Natural killer cell (primary cell): ENCODE measurements at regions not wholly inside any gene's neighbourhood (a gene's known extent, or its start where the extent isn't known, plus 50 kb on each side); places are given as distances from the start of the nearest gene placed in this dataset.

Experiments
- ATAC-seq, 3 donors: fragments of 150-1000 bp in 2 of 3; fragments of 200-7000 bp in 1 of 3; cut with Tn5 transposase; 1 replicate in 1 of 3; 2 replicates in 2 of 3; pipeline ENCODE4 v1.10.0; 2021; ENCODE audit warnings: mild to moderate bottlenecking in 2 of 3, moderate library complexity in 2 of 3
- DNase-seq, 2 donors: peaks; one replicate each; pipeline versions ENCODE4 v3.0.0 to v3.0.0-alpha.2; 2013 to 2021; ENCODE audit warnings: mixed read lengths in 1 of 2
- H3K27ac ChIP-seq: one replicate; pipeline ENCODE4 v1.5.1; 2013; ENCODE audit warnings: mild to moderate bottlenecking, low read length
- H3K27me3 ChIP-seq: one replicate; pipeline ENCODE4 v1.6.1; 2013; ENCODE audit warnings: low read length; ENCODE audit not compliant: control insufficient read depth, insufficient read depth
- H3K36me3 ChIP-seq: one replicate; pipeline ENCODE4 v1.6.1; 2013; ENCODE audit warnings: low read length; ENCODE audit not compliant: control insufficient read depth, insufficient read depth
- H3K4me1 ChIP-seq: one replicate; pipeline ENCODE4 v1.6.1; 2013; ENCODE audit warnings: low read length; ENCODE audit not compliant: control insufficient read depth, insufficient read depth
- H3K4me3 ChIP-seq: one replicate; pipeline ENCODE4 v1.5.1; 2013; ENCODE audit warnings: low read length
- H3K9me3 ChIP-seq: one replicate; pipeline ENCODE4 v1.6.1; 2013; ENCODE audit warnings: low read length; ENCODE audit not compliant: control insufficient read depth, insufficient read depth
- H3K27ac Mint-ChIP-seq, 2 donors: one replicate each; pipeline ENCODE4 v1.8.0; 2022; ENCODE audit warnings: mild to moderate bottlenecking in 2 of 2, mixed read lengths in 2 of 2, moderate library complexity in 1 of 2
- H3K27me3 Mint-ChIP-seq, 2 donors: one replicate each; pipeline ENCODE4 v1.8.0; 2022; ENCODE audit warnings: low read depth in 2 of 2, mixed read lengths in 2 of 2
- H3K36me3 Mint-ChIP-seq: one replicate; pipeline ENCODE4 v1.8.0; 2022; ENCODE audit warnings: mixed read lengths
- H3K4me1 Mint-ChIP-seq, 2 donors: one replicate each; pipeline ENCODE4 v1.8.0; 2022; ENCODE audit warnings: mixed read lengths in 2 of 2
- H3K4me3 Mint-ChIP-seq: one replicate; pipeline ENCODE4 v1.8.0; 2022; ENCODE audit warnings: mild to moderate bottlenecking, moderate library complexity, mixed read lengths
- H3K9me3 Mint-ChIP-seq, 2 donors: one replicate each; pipeline ENCODE4 v1.8.0; 2022; ENCODE audit warnings: mixed read lengths in 2 of 2
- WGBS: methylation state at CpG from one replicate; pipeline ENCODE4 v1.1.7; 2013; ENCODE audit warnings: missing lambda C conversion rate; ENCODE audit not compliant: insufficient coverage; 5-methylcytosine and 5-hydroxymethylcytosine counted together
- intact Hi-C: fragments of 100-400 bp; cut with micrococcal nuclease; formaldehyde crosslinking; loops from one replicate; pipeline ENCODE4 v1.14.2; 2022
- TF ChIP-seq, protein P1 (sequence below): fragments of 200-600 bp; IDR thresholded peaks from one replicate; pipeline ENCODE4 v1.8.0; 2022; ENCODE audit warnings: antibody characterized with exemption

DNA sequence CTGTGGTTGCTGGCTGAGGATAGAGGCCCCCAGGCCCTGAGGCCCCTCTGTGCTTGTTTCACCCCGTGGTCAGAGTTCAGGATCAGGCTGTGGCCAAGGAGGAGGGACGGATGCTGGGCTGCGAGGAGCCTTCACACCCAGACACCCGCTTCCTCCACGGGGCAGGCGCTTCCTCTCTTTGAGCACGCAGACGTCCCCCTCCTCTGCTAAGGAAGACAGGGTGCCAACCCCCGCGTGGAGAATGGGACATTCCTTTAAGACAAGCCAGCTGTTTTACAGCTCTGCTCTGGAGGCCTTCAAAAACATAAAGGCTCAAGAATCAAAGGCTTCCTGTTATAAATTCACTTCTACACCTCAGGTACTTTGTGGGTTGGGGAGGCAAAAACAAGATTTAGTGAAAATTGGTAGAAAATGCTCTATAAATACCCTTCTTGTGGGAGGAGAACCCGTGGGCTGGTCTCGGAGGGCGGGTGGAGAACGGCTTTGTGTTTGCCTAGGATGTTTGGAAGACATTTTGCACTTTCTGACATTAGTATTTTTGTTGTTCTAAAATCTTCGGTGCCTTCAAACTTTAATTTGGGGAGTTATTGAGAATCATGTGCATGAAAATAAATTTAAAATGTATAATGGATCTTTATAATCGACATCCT is 60.8 kb upstream of the FOXF1 start:
- Mint-ChIP-seq H3K9me3 (no peaks in the 10 kb centered on the region), H3K4me1 (peaks cover 9 to 13% of the 10 kb centered on the region in 2 donors), H3K36me3 (no peaks in the 10 kb centered on the region), H3K4me3 (no peak overlapping the region), H3K27me3 (peaks cover 12 to 23% of the 10 kb centered on the region in 2 donors), H3K27ac (no peak overlapping the region)
- ATAC-seq = peak in 1 of 3 donors; percentile 61
- Histone ChIP-seq H3K4me3 (no peak overlapping the region), H3K4me1 (peaks cover 14% of the 10 kb centered on the region), H3K27me3 (no peaks in the 10 kb centered on the region), H3K36me3 (no peaks in the 10 kb centered on the region), H3K27ac (no peak overlapping the region), H3K9me3 (no peaks in the 10 kb centered on the region)
- intact Hi-C loops = no loop called here
- TF ChIP-seq, protein P1, sequence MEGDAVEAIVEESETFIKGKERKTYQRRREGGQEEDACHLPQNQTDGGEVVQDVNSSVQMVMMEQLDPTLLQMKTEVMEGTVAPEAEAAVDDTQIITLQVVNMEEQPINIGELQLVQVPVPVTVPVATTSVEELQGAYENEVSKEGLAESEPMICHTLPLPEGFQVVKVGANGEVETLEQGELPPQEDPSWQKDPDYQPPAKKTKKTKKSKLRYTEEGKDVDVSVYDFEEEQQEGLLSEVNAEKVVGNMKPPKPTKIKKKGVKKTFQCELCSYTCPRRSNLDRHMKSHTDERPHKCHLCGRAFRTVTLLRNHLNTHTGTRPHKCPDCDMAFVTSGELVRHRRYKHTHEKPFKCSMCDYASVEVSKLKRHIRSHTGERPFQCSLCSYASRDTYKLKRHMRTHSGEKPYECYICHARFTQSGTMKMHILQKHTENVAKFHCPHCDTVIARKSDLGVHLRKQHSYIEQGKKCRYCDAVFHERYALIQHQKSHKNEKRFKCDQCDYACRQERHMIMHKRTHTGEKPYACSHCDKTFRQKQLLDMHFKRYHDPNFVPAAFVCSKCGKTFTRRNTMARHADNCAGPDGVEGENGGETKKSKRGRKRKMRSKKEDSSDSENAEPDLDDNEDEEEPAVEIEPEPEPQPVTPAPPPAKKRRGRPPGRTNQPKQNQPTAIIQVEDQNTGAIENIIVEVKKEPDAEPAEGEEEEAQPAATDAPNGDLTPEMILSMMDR = no peak
- DNase-seq = peak in 1 of 2 donors; percentile 30
- WGBS = 13% methylated on average over 16 of the region's 16 CpGs

DNA sequence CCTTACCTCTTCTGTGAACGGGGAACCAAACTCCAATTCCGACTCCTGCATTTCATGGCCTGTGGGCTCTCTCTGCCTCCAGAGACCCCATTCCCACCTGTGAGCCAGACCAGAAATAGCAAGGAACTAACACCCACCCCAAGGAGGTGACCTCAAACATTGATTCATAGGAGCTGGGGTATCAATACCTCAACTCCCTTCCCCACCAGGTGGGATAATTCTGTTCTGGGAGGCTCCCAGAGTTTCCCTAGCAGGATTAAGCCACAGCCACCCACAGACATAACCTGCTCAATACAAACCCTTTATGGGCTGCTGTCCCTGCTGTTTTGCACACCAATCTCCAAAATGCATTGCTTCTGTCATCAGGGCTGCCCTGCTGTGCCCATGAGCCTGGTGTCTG is 59.6 kb upstream of the FOXF1 start:
- H3K27ac Mint-ChIP-seq = no peak overlapping the region
- TF ChIP-seq, protein P1 = no peak
- H3K9me3 Mint-ChIP-seq = no peaks in the 10 kb centered on the region
- no peaks in the 10 kb centered on the region for H3K9me3 ChIP-seq
- no peak overlapping the region for H3K4me3 ChIP-seq
- DNase-seq = no peak
- H3K27me3 ChIP-seq = no peaks in the 10 kb centered on the region
- peaks cover 14% of the 10 kb centered on the region for H3K4me1 ChIP-seq
- H3K4me3 Mint-ChIP-seq = no peak overlapping the region
- ATAC-seq = no peak
- peaks cover 12 to 18% of the 10 kb centered on the region in 2 donors for H3K27me3 Mint-ChIP-seq
- H3K27ac ChIP-seq = no peak overlapping the region
- intact Hi-C loops = no loop called here
- H3K36me3 ChIP-seq = no peaks in the 10 kb centered on the region
- peaks cover 9 to 13% of the 10 kb centered on the region in 2 donors for H3K4me1 Mint-ChIP-seq
- WGBS = 94% methylated on average over 2 of the region's 2 CpGs
- no peaks in the 10 kb centered on the region for H3K36me3 Mint-ChIP-seq

DNA sequence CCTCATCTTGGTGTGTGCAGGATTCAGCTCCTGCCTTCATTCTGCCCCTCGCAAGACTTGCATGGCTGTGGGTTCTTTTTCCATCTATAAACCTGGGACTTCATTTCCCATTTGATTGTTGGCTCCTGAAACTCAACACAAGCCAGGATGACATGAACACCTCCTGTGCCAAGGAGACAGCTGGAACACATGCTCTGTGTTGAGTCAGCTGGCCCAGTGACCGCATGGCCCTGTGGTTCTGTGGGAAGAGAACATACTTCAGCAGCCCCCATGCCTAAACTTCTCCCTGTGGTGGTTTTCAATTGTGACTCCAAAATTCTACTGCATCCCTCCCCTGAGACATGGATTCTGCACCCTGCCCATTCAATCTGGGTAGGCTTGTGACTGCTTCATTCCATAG is 57.9 kb upstream of the FOXF1 start:
- H3K36me3 ChIP-seq = no peaks in the 10 kb centered on the region
- peaks cover 9 to 13% of the 10 kb centered on the region in 2 donors for H3K4me1 Mint-ChIP-seq
- H3K27me3 ChIP-seq = peaks cover 2% of the 10 kb centered on the region
- H3K27me3 Mint-ChIP-seq = peaks cover 7 to 21% of the 10 kb centered on the region in 2 donors
- no peak overlapping the region for H3K27ac Mint-ChIP-seq
- WGBS = 86% methylated on average over 2 of the region's 2 CpGs
- no peaks in the 10 kb centered on the region for H3K9me3 ChIP-seq
- TF ChIP-seq, protein P1 = no peak
- no peaks in the 10 kb centered on the region for H3K9me3 Mint-ChIP-seq
- no peak for DNase-seq
- H3K4me3 ChIP-seq = no peak overlapping the region
- no peak overlapping the region for H3K27ac ChIP-seq
- ATAC-seq = no peak
- intact Hi-C loops = no loop called here
- H3K4me1 ChIP-seq = peaks cover 14% of the 10 kb centered on the region
- H3K4me3 Mint-ChIP-seq = no peak overlapping the region
- no peaks in the 10 kb centered on the region for H3K36me3 Mint-ChIP-seq

DNA sequence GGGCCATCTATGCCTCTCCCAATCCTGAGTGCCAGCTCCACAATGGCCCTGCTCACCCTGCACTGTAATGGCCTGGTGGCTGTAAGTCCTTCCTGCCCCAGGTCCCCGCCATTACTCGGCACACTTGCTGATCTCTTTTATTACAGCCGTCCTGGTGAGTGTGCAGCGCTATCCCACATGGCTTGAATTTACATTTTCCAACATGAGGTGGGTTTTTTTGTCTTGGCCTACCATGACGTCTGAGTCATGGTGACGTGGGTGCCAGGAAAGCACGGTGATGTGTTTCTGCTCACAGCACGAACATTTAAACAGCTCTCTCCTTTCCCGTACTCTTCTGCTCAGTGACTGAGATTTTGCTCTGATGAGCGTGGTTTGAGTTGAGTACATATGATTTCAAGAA is 55.2 kb upstream of the FOXF1 start:
- peaks cover 2% of the 10 kb centered on the region for H3K27me3 ChIP-seq
- H3K9me3 ChIP-seq = no peaks in the 10 kb centered on the region
- H3K4me1 ChIP-seq = no peaks in the 10 kb centered on the region
- Mint-ChIP-seq H3K27ac (no peak overlapping the region), H3K9me3 (no peaks in the 10 kb centered on the region), H3K4me3 (no peak overlapping the region), H3K36me3 (no peaks in the 10 kb centered on the region), H3K4me1 (no peaks in the 10 kb centered on the region), H3K27me3 (peaks cover 7 to 29% of the 10 kb centered on the region in 2 donors)
- H3K36me3 ChIP-seq = no peaks in the 10 kb centered on the region
- no peak overlapping the region for H3K4me3 ChIP-seq
- intact Hi-C loops = no loop called here
- no peak for ATAC-seq
- no peak for DNase-seq
- 89% methylated on average over 10 of the region's 10 CpGs for WGBS
- no peak overlapping the region for H3K27ac ChIP-seq
- TF ChIP-seq, protein P1 = no peak
